T-helper 1 cell treated with Interleukin-12 subunit alpha and Interleukin-12 subunit beta and Interleukin-4 antibody, amounts not matched to agents 30 μg/mL and 1 μg/mL, for 36 hours (primary cell): ENCODE measurements at regions not wholly inside any gene's neighbourhood (a gene's known extent, or its start where the extent isn't known, plus 50 kb on each side); places are given as distances from the start of the nearest gene placed in this dataset.

Source experiments
- H3K27ac Mint-ChIP-seq: one replicate; pipeline ENCODE4 v1.8.0; 2021; ENCODE audit warnings: mild to moderate bottlenecking, mixed read lengths
- H3K27me3 Mint-ChIP-seq: one replicate; pipeline ENCODE4 v1.8.0; 2021; ENCODE audit warnings: low read depth, mixed read lengths
- H3K36me3 Mint-ChIP-seq: one replicate; pipeline ENCODE4 v1.8.0; 2021; ENCODE audit warnings: low read depth, mixed read lengths
- H3K4me1 Mint-ChIP-seq: one replicate; pipeline ENCODE4 v1.8.0; 2021; ENCODE audit warnings: low read depth, mixed read lengths
- H3K4me3 Mint-ChIP-seq: one replicate; pipeline ENCODE4 v1.8.0; 2021; ENCODE audit warnings: mild to moderate bottlenecking, moderate library complexity, mixed read lengths
- H3K9me3 Mint-ChIP-seq: one replicate; pipeline ENCODE4 v1.8.0; 2021; ENCODE audit warnings: mixed read lengths

- no peaks in the 10 kb centered on the region for H3K36me3 Mint-ChIP-seq
- H3K9me3 Mint-ChIP-seq: no peaks in the 10 kb centered on the region
- H3K27me3 Mint-ChIP-seq: peaks cover 6% of the 10 kb centered on the region
- no peak overlapping the region for H3K4me3 Mint-ChIP-seq
- H3K27ac Mint-ChIP-seq: no peak overlapping the region
- no peaks in the 10 kb centered on the region for H3K4me1 Mint-ChIP-seq
These were observed 50.6 kb upstream of the SLC45A1 start for GRCh38 chr1:8267307-8267706.

- Mint-ChIP-seq H3K27ac (no peak overlapping the region), H3K9me3 (no peaks in the 10 kb centered on the region)
These were observed 51.3 kb upstream of the SLC45A1 start for GRCh38 chr1:8266436-8267165.

GRCh38 chr1:8263791-8264190 is 54.1 kb upstream of the SLC45A1 start:
- H3K9me3 Mint-ChIP-seq: no peaks in the 10 kb centered on the region
- no peaks in the 10 kb centered on the region for H3K36me3 Mint-ChIP-seq
- H3K4me3 Mint-ChIP-seq: no peak overlapping the region
- H3K27ac Mint-ChIP-seq: no peak overlapping the region
- H3K4me1 Mint-ChIP-seq: no peaks in the 10 kb centered on the region
- peaks cover 13% of the 10 kb centered on the region for H3K27me3 Mint-ChIP-seq

More at GRCh38 chr1:8266436-8267165, 51.3 kb upstream of the SLC45A1 start:
- Mint-ChIP-seq H3K27me3 (peaks cover 6% of the 10 kb centered on the region), H3K4me3 (no peak overlapping the region), H3K4me1 (no peaks in the 10 kb centered on the region), H3K36me3 (no peaks in the 10 kb centered on the region)

- H3K9me3 Mint-ChIP-seq: no peaks in the 10 kb centered on the region
- no peaks in the 10 kb centered on the region for H3K36me3 Mint-ChIP-seq
- H3K27me3 Mint-ChIP-seq: peaks cover 7% of the 10 kb centered on the region
- no peak overlapping the region for H3K4me3 Mint-ChIP-seq
- H3K27ac Mint-ChIP-seq: no peak overlapping the region
- no peaks in the 10 kb centered on the region for H3K4me1 Mint-ChIP-seq
These were observed 56.5 kb upstream of the SLC45A1 start for GRCh38 chr1:8261398-8261762.

- Mint-ChIP-seq H3K9me3 (no peaks in the 10 kb centered on the region), H3K27me3 (peaks cover 7% of the 10 kb centered on the region), H3K27ac (no peak overlapping the region), H3K36me3 (no peaks in the 10 kb centered on the region), H3K4me3 (no peak overlapping the region), H3K4me1 (no peaks in the 10 kb centered on the region)
These were observed 58.2 kb upstream of the SLC45A1 start for GRCh38 chr1:8259498-8260290.

GRCh38 chr1:8257621-8258020 is 60.3 kb upstream of the SLC45A1 start:
- Mint-ChIP-seq H3K4me3 (no peak overlapping the region), H3K27ac (no peak overlapping the region)

GRCh38 chr1:8256321-8256720 is 61.6 kb upstream of the SLC45A1 start:
- Mint-ChIP-seq H3K27ac (no peak overlapping the region), H3K9me3 (no peaks in the 10 kb centered on the region), H3K4me3 (no peak overlapping the region), H3K4me1 (peaks cover 4% of the 10 kb centered on the region), H3K27me3 (peaks cover 6% of the 10 kb centered on the region), H3K36me3 (no peaks in the 10 kb centered on the region)

More at GRCh38 chr1:8257621-8258020, 60.3 kb upstream of the SLC45A1 start:
- Mint-ChIP-seq H3K36me3 (no peaks in the 10 kb centered on the region), H3K4me1 (peaks cover 3% of the 10 kb centered on the region), H3K9me3 (no peaks in the 10 kb centered on the region), H3K27me3 (peaks cover 7% of the 10 kb centered on the region)

- Mint-ChIP-seq H3K4me1 (peaks cover 4% of the 10 kb centered on the region), H3K4me3 (no peak overlapping the region), H3K9me3 (no peaks in the 10 kb centered on the region), H3K27ac (no peak overlapping the region), H3K36me3 (no peaks in the 10 kb centered on the region), H3K27me3 (peaks cover 3% of the 10 kb centered on the region)
These were observed 62.2 kb upstream of the SLC45A1 start for GRCh38 chr1:8255712-8256111.

GRCh38 chr1:8252266-8252951 is 65.5 kb upstream of the SLC45A1 start:
- H3K27me3 Mint-ChIP-seq: no peaks in the 10 kb centered on the region
- H3K4me1 Mint-ChIP-seq: peaks cover 7% of the 10 kb centered on the region
- H3K4me3 Mint-ChIP-seq: no peak overlapping the region
- no peaks in the 10 kb centered on the region for H3K9me3 Mint-ChIP-seq
- H3K36me3 Mint-ChIP-seq: no peaks in the 10 kb centered on the region
- H3K27ac Mint-ChIP-seq: no peak overlapping the region

- Mint-ChIP-seq H3K4me1 (peaks cover 7% of the 10 kb centered on the region), H3K27ac (no peak overlapping the region), H3K27me3 (no peaks in the 10 kb centered on the region), H3K4me3 (no peak overlapping the region), H3K9me3 (no peaks in the 10 kb centered on the region), H3K36me3 (no peaks in the 10 kb centered on the region)
These were observed 66.3 kb upstream of the SLC45A1 start for GRCh38 chr1:8251635-8252034.

GRCh38 chr1:8249838-8250237 is 68.1 kb upstream of the SLC45A1 start:
- Mint-ChIP-seq H3K4me1 (peaks cover 7% of the 10 kb centered on the region), H3K27ac (no peak overlapping the region), H3K4me3 (no peak overlapping the region), H3K27me3 (no peaks in the 10 kb centered on the region), H3K9me3 (no peaks in the 10 kb centered on the region), H3K36me3 (no peaks in the 10 kb centered on the region)

- no peaks in the 10 kb centered on the region for H3K9me3 Mint-ChIP-seq
- H3K36me3 Mint-ChIP-seq: no peaks in the 10 kb centered on the region
- H3K27me3 Mint-ChIP-seq: no peaks in the 10 kb centered on the region
- H3K4me1 Mint-ChIP-seq: peaks cover 7% of the 10 kb centered on the region
- H3K4me3 Mint-ChIP-seq: no peak overlapping the region
- H3K27ac Mint-ChIP-seq: no peak overlapping the region
These were observed 70.0 kb upstream of the SLC45A1 start for GRCh38 chr1:8247811-8248436.

GRCh38 chr1:8244304-8244703 is 73.6 kb upstream of the SLC45A1 start:
- Mint-ChIP-seq H3K9me3 (no peaks in the 10 kb centered on the region), H3K4me3 (no peak overlapping the region), H3K36me3 (no peaks in the 10 kb centered on the region), H3K4me1 (no peaks in the 10 kb centered on the region), H3K27ac (no peak overlapping the region), H3K27me3 (no peaks in the 10 kb centered on the region)

GRCh38 chr1:8242498-8242897 is 75.4 kb upstream of the SLC45A1 start:
- H3K36me3 Mint-ChIP-seq: no peaks in the 10 kb centered on the region
- peaks cover 1% of the 10 kb centered on the region for H3K4me1 Mint-ChIP-seq
- no peaks in the 10 kb centered on the region for H3K9me3 Mint-ChIP-seq
- no peak overlapping the region for H3K27ac Mint-ChIP-seq
- H3K4me3 Mint-ChIP-seq: no peak overlapping the region
- H3K27me3 Mint-ChIP-seq: no peaks in the 10 kb centered on the region
